Vagina (tissue), 2 donors: ENCODE measurements at regions not wholly inside any gene's neighbourhood (a gene's known extent, or its start where the extent isn't known, plus 50 kb on each side); places are given as distances from the start of the nearest gene placed in this dataset.

Experiments
- POLR2A ChIP-seq, 2 donors: fragments of 450-650 bp; IDR thresholded peaks; one replicate each; pipeline ENCODE4 v1.6.1; 2017; ENCODE audit warnings: antibody characterized with exemption in 2 of 2, mild to moderate bottlenecking in 2 of 2, moderate library complexity in 2 of 2
- TF ChIP-seq, protein P1 (sequence below), 3 experiments: fragments of 450-650 bp in 2 of 3; fragments of 200-600 bp in 1 of 3; sonication (generic) in 1 of 3; IDR thresholded peaks; one replicate each; pipeline ENCODE4 v1.5.1; 2017 to 2019; ENCODE audit warnings: antibody characterized with exemption in 3 of 3, mild to moderate bottlenecking in 2 of 3, moderate library complexity in 2 of 3

DNA sequence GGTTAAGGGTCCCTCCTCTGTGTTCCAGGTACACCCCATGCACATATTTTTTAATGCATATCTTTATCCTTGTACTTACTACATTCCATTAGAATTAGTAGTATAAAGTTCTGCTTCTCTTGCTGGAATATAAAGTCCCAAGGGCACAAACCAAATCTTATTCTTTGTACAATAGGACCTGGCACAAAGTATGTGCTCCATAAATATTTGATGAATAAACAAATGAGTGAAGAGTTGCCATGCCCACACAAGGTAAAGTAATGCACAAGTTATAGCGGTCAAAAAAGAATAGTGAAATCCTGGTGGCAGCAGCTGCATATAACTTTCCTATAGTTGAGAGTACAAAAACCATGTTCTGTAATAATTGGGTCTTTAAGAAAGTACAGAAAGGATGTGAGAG is 82.1 kb upstream of the BMP4 start:
- TF ChIP-seq, protein P1, sequence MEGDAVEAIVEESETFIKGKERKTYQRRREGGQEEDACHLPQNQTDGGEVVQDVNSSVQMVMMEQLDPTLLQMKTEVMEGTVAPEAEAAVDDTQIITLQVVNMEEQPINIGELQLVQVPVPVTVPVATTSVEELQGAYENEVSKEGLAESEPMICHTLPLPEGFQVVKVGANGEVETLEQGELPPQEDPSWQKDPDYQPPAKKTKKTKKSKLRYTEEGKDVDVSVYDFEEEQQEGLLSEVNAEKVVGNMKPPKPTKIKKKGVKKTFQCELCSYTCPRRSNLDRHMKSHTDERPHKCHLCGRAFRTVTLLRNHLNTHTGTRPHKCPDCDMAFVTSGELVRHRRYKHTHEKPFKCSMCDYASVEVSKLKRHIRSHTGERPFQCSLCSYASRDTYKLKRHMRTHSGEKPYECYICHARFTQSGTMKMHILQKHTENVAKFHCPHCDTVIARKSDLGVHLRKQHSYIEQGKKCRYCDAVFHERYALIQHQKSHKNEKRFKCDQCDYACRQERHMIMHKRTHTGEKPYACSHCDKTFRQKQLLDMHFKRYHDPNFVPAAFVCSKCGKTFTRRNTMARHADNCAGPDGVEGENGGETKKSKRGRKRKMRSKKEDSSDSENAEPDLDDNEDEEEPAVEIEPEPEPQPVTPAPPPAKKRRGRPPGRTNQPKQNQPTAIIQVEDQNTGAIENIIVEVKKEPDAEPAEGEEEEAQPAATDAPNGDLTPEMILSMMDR (IDR thresholded peaks at IDR 0.05), result no peak
- no peak for TF ChIP-seq POLR2A (IDR thresholded peaks at IDR 0.05)
